HT1080 (cell line): ENCODE measurements at regions not wholly inside any gene's neighbourhood (a gene's known extent, or its start where the extent isn't known, plus 50 kb on each side); places are given as distances from the start of the nearest gene placed in this dataset.
"Not testable (repeated sequence)": the region's sequence is repeated elsewhere in the genome, so short reads cannot be mapped to it uniquely, and the experiment has no call there.

ENCODE experiments used
- DNase-seq: peaks from one replicate; pipeline ENCODE4 v3.0.0-alpha.2; 2015; ENCODE audit warnings: low read depth

GRCh38 chr5:110221036-110221435 lies 505.4 kb downstream of the TMEM232 start:
- no peak for DNase-seq

DNA sequence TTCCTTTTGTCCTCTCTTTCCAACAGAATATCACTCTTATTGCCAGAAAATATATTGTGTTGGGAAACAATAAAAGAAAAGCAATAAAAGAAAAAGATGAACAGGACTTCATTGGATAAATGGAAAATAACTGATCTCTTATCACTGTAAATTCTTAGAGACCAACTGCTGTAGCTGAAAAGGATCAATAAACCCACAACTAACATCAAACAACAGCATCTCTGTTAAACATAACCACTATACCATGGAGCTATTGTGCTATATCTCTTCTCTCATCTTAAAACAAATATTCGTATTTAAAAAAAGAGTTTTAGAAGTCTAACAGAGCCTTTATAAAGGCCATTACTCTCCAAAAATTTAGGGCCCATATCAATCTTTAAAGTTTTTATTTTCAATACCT lies 502.4 kb downstream of the TMEM232 start:
- DNase-seq: no peak

DNA sequence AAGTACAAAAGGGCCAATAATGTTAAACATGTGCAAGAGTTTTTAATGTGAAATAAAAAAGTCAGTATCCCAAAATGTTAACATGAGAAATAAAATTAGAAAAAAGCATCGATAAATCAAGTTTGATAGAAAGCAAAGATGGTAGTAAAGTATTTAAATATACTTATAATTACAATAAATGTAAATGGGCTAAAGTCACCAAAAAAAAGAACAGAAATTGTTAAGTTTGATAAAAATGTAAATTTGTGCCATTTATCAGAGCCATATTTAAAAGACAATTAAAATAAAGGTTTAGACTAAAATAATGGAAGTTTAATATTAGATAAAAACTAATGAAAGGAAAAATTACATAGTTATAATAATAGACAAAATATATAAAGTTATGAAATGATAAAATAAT lies 500.5 kb downstream of the TMEM232 start:
- DNase-seq: no peak

DNA sequence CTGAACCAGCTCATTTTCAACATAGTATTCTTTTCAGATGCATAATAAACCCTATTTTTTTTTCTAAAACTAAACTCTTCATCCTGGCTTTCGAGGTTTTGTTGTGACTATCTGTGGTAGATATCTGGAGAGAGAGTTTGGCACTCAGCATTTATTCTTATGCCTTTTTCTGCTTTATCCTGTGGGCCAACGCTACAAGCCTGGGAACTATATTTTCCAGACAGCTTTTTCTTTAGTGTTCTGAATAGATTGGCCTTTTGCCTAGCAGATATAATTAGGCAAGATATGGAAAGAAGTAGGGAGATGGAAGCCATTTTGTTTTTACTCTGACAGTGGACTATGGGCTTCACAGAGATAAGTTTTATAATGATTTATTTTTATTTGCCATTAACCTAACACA lies 486.7 kb downstream of the TMEM232 start:
- no peak for DNase-seq

- DNase-seq: no peak
Measured at GRCh38 chr5:110242950-110243349, 483.5 kb downstream of the TMEM232 start.

GRCh38 chr5:110248921-110249320 lies 477.6 kb downstream of the TMEM232 start:
- DNase-seq: no peak

- no peak for DNase-seq
Measured at GRCh38 chr5:110250355-110250754, 476.1 kb downstream of the TMEM232 start.

GRCh38 chr5:110250755-110251154 lies 475.7 kb downstream of the TMEM232 start:
- no peak for DNase-seq

- peak; percentile 7 for DNase-seq
Measured at GRCh38 chr5:110251366-110251765, 475.1 kb downstream of the TMEM232 start.

DNA sequence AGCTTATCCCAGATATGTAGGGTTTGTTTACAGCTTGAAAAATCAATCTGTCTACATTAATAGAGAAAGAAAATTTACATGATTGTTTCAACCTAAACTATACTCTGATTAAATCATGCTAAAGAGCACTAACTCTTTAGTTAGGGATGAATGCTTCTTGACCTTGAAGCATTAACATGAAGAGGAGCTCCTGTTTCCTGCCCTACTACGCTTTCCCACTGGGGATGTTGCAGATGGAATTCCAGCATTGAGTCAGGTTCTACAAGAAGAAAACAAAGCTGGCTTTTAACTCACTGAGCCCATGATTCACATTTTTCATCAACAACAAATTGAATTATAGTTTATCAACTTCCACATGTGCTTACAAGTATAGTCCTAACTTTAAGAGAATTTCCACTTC lies 471.3 kb downstream of the TMEM232 start:
- DNase-seq: no peak

GRCh38 chr5:110256298-110256697 lies 470.2 kb downstream of the TMEM232 start:
- DNase-seq: no peak

DNA sequence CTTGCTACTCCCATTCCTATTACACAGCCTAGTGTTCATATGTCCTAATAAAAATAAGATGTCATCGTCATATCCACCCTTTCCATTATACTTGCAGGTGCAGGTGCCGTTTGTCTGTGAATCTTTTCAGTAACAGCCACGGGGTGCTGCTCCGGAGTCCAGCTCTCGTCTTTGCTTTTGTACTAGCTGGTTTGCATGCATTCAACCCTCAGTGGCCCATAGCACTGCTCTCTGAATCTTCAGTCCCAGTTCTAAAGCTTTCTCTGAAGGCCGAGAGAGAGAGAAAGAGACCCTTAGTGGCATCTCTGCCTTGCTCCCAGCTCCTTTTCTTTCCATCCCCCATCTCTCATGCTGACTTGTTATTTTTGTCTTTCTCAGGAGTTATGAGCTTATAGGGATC lies 468.5 kb downstream of the TMEM232 start:
- DNase-seq: no peak

- peak; percentile 71 for DNase-seq
Measured at GRCh38 chr5:110258460-110259216, 467.8 kb downstream of the TMEM232 start.

DNA sequence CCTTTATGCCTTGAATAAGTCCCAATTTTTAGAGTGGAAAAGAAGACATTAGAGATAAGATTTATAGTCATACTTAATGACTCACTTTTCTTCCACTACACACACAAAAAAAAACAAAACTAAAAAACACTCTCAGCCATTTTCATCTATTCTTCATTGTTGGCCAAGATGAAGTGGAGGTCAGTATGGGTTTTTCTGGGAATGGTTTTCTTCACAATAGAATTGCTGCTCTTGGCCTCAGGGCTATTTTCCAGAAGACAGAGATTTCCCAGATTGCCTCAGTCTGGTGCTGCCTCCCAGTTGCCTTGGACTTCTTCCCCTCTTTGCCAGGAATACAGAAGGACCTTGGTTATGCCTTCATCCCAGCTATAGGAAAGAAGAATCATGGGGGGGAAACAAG lies 463.7 kb downstream of the TMEM232 start:
- no peak for DNase-seq

- DNase-seq: no peak
Measured at GRCh38 chr5:110264661-110265060, 461.8 kb downstream of the TMEM232 start.

- no peak for DNase-seq
Measured at GRCh38 chr5:110265162-110265561, 461.3 kb downstream of the TMEM232 start.

- no peak for DNase-seq
Measured at GRCh38 chr5:110267714-110268113, 458.8 kb downstream of the TMEM232 start.

GRCh38 chr5:110268283-110268682 lies 458.2 kb downstream of the TMEM232 start:
- no peak for DNase-seq

DNA sequence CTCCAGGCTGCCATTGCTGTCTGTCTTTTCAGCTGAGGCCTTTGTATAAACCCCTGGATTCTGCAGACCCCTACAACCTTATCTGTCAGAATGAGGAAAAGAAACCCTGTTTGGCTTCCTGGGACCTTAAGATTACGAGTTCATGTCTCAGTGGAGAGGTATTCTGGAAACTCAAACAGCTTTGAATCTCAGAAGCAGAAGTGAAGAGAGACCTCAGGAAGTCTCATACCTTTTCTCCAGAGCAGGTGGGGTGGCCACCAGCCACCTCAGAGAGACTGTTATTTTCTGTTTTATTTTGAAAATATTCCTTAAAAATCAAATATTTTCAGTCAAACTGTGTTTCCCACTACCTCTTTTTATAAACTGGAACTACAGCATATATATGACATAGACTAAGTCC lies 457.5 kb downstream of the TMEM232 start:
- no peak for DNase-seq

- no peak for DNase-seq
Measured at GRCh38 chr5:110269478-110270142, 456.9 kb downstream of the TMEM232 start.

DNA sequence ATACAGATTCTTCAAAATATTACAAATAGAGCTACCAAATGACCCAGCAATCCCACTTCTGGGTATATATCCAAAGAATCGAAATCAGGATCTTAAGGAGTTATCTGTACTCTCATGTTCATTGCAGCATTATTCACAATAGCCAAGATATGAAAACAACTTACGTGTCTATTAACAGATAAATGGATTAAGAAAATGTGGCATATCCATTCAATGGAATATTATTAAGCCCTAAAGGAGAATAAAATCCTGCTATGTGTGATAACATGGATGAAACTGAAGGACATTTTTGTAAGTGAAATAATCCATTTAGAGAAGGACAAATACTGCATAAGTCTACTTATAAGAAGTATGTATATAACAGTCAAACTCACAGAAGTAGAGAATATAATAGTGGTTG lies 450.6 kb downstream of the TMEM232 start:
- DNase-seq: no peak

GRCh38 chr5:110278449-110278848 lies 448.0 kb downstream of the TMEM232 start:
- not testable (repeated sequence) for DNase-seq

- DNase-seq: not testable (repeated sequence)
Measured at GRCh38 chr5:110284121-110284520, 442.4 kb downstream of the TMEM232 start.
